Prostate gland (tissue), 2 donors: ENCODE measurements at regions not wholly inside any gene's neighbourhood (a gene's known extent, or its start where the extent isn't known, plus 50 kb on each side); places are given as distances from the start of the nearest gene placed in this dataset.

ENCODE experiments used
- DNase-seq: peaks from one replicate; pipeline ENCODE4 v3.0.0-alpha.2; 2019; ENCODE audit warnings: low spot score
- H3K27ac ChIP-seq, 2 donors: fragments of 200-600 bp; sonication (generic); 2 replicates each; pipeline ENCODE4 v1.5.1; 2017 to 2019
- H3K27me3 ChIP-seq: fragments of 200-600 bp; sonication (generic); replicated peaks from 2 replicates; pipeline ENCODE4 v1.5.1; 2019; ENCODE audit not compliant: insufficient read depth
- H3K36me3 ChIP-seq, 2 donors: fragments of 200-600 bp; sonication (generic); 1 replicate in 1 of 2; 2 replicates in 1 of 2; pipeline versions ENCODE4 v1.5.1 to v1.8.1; 2017 to 2019
- H3K4me1 ChIP-seq: fragments of 200-600 bp; sonication (generic); replicated peaks from 2 replicates; pipeline ENCODE4 v1.5.1; 2019
- H3K4me3 ChIP-seq, 2 donors: fragments of 200-600 bp; sonication (generic); 2 replicates each; pipeline ENCODE4 v1.5.1; 2017 to 2019
- H3K9me3 ChIP-seq: fragments of 200-600 bp; sonication (generic); 2 replicates; pipeline ENCODE4 v1.5.1; 2017
- POLR2A ChIP-seq: fragments of 450-650 bp; IDR thresholded peaks from one replicate; pipeline ENCODE4 v1.6.1; 2016; ENCODE audit warnings: antibody characterized with exemption, mild to moderate bottlenecking
- POLR2AphosphoS5 ChIP-seq: sonication (generic); formaldehyde crosslinking; IDR thresholded peaks from one replicate; pipeline ENCODE4 v1.6.1; 2017; ENCODE audit warnings: antibody characterized with exemption
- WGBS: methylation state at CpG from one replicate; pipeline ENCODE4 v1.1.5; 2018; 5-methylcytosine and 5-hydroxymethylcytosine counted together
- intact Hi-C: fragments of 100-400 bp; cut with DNase I; formaldehyde crosslinking; loops from one replicate; pipeline ENCODE4 v1.14.2; 2022
- TF ChIP-seq, protein P1 (sequence below), 4 experiments: fragments of 200-600 bp in 2 of 4; fragments of 450-650 bp in 2 of 4; sonication (generic) in 2 of 4; IDR thresholded peaks; 1 replicate in 3 of 4; 2 replicates in 1 of 4; pipeline ENCODE4 v1.5.1; 2016 to 2019; ENCODE audit warnings: antibody characterized with exemption in 4 of 4, mild to moderate bottlenecking in 2 of 4, moderate library complexity in 2 of 4

DNA sequence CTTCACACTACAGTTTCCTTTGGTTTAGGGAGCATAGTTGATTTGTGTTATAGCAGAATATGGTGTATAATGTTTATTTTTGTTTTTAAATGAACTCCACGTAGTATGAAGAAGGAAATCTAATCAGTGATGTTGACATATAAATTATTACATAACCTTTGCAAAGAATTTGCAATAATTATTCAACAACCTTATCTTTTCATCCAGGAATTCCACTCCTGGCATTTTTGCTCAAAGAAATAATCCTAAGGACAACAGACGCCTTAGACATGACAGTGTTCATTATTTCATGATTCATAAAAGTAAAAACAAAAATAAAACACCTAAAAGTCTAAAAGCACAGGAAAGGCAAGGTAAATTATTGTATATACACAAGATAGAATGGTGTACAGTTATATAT, 229.2 kb downstream of the EPM2A start:
- no peaks in the 10 kb centered on the region for H3K9me3 ChIP-seq
- intact Hi-C loops = no loop called here
- 37% methylated on average over 2 of the region's 2 CpGs for WGBS
- no peaks in the 10 kb centered on the region for H3K27me3 ChIP-seq
- no peak overlapping the region for H3K27ac ChIP-seq
- no peaks in the 10 kb centered on the region for H3K36me3 ChIP-seq
- no peaks in the 10 kb centered on the region for H3K4me1 ChIP-seq
- no peak for DNase-seq
- H3K4me3 ChIP-seq = no peak overlapping the region
- TF ChIP-seq, protein P1, sequence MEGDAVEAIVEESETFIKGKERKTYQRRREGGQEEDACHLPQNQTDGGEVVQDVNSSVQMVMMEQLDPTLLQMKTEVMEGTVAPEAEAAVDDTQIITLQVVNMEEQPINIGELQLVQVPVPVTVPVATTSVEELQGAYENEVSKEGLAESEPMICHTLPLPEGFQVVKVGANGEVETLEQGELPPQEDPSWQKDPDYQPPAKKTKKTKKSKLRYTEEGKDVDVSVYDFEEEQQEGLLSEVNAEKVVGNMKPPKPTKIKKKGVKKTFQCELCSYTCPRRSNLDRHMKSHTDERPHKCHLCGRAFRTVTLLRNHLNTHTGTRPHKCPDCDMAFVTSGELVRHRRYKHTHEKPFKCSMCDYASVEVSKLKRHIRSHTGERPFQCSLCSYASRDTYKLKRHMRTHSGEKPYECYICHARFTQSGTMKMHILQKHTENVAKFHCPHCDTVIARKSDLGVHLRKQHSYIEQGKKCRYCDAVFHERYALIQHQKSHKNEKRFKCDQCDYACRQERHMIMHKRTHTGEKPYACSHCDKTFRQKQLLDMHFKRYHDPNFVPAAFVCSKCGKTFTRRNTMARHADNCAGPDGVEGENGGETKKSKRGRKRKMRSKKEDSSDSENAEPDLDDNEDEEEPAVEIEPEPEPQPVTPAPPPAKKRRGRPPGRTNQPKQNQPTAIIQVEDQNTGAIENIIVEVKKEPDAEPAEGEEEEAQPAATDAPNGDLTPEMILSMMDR (IDR thresholded peaks at IDR 0.05) = no peak
- no peak for TF ChIP-seq POLR2A
- TF ChIP-seq POLR2AphosphoS5 = no peak

DNA sequence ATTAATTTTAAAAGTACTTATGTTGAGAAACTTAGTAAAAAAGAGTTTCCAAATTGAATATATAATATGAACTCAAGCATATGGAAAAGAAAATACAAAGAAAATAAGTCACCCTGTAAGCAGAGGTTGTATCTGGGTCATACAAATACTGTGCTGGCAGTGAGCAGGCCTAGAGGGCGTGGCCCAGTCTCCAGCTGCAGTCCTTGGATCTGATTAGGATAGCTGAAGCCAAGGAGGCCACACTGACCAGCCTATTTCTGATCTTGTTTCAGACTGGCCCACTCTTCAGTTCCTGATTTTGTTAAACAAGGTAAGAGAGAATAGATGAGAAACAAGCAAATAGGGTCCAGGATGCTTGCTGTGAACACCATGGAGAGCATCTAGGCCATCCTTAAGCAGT, 228.8 kb downstream of the EPM2A start:
- Histone ChIP-seq H3K4me3 (no peak overlapping the region), H3K9me3 (no peaks in the 10 kb centered on the region), H3K4me1 (no peaks in the 10 kb centered on the region), H3K27ac (no peak overlapping the region), H3K27me3 (no peaks in the 10 kb centered on the region), H3K36me3 (no peaks in the 10 kb centered on the region)
- intact Hi-C loops = no loop called here
- DNase-seq = no peak
- WGBS = 79% methylated on average over 1 of the region's 1 CpG
- TF ChIP-seq POLR2AphosphoS5 = no peak
- TF ChIP-seq, protein P1 (IDR thresholded peaks at IDR 0.05) = no peak
- no peak for TF ChIP-seq POLR2A

GRCh38 chr6:145507239-145507638, 228.1 kb downstream of the EPM2A start:
- intact Hi-C loops = no loop called here
- Histone ChIP-seq H3K9me3 (no peaks in the 10 kb centered on the region), H3K27ac (no peak overlapping the region)

GRCh38 chr6:145508107-145508506, 227.2 kb downstream of the EPM2A start:
- intact Hi-C loops = no loop called here
- Histone ChIP-seq H3K27me3 (no peaks in the 10 kb centered on the region), H3K4me1 (no peaks in the 10 kb centered on the region), H3K36me3 (no peaks in the 10 kb centered on the region), H3K4me3 (no peak overlapping the region), H3K27ac (no peak overlapping the region), H3K9me3 (no peaks in the 10 kb centered on the region)
- no peak for TF ChIP-seq POLR2A
- no peak for TF ChIP-seq POLR2AphosphoS5
- TF ChIP-seq, protein P1 (IDR thresholded peaks at IDR 0.05) = no peak
- DNase-seq = no peak
- 61% methylated on average over 1 of the region's 1 CpG for WGBS

More at GRCh38 chr6:145507239-145507638, 228.1 kb downstream of the EPM2A start:
- Histone ChIP-seq H3K27me3 (no peaks in the 10 kb centered on the region), H3K4me3 (no peak overlapping the region), H3K36me3 (no peaks in the 10 kb centered on the region), H3K4me1 (no peaks in the 10 kb centered on the region)
- no peak for DNase-seq
- 95% methylated on average over 2 of the region's 2 CpGs for WGBS
- TF ChIP-seq POLR2A (no peak), POLR2AphosphoS5 (no peak)
- TF ChIP-seq, protein P1 (IDR thresholded peaks at IDR 0.05) = no peak

DNA sequence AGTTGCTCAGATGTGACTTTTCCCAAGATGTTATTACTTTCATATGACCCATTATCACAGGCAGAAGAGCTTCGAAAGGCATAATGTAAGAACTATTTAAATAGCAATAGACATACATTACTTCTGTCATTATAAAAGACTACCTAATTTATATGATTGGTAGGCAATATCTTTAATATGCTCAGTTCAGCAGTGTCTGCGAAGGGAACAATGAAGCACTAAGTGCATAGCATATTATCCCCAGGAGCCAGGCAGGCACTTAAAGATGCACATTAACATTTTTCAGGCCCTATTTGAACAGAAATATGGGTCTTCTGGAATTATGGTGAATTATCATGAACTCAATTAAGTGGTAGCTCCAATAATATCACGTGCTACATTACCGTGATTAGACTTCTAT, 217.8 kb downstream of the EPM2A start:
- 88% methylated on average over 4 of the region's 4 CpGs for WGBS

More for the DNA sequence above, 217.8 kb downstream of the EPM2A start:
- Histone ChIP-seq H3K4me1 (no peaks in the 10 kb centered on the region), H3K36me3 (no peaks in the 10 kb centered on the region), H3K4me3 (no peak overlapping the region), H3K9me3 (no peaks in the 10 kb centered on the region), H3K27ac (no peak overlapping the region), H3K27me3 (no peaks in the 10 kb centered on the region)
- intact Hi-C loops = no loop called here
- TF ChIP-seq POLR2A (no peak), POLR2AphosphoS5 (no peak)
- TF ChIP-seq, protein P1 (IDR thresholded peaks at IDR 0.05) = no peak
- DNase-seq = no peak
